CD4-positive, alpha-beta memory T cell (primary cell): ENCODE measurements at regions not wholly inside any gene's neighbourhood (a gene's known extent, or its start where the extent isn't known, plus 50 kb on each side); places are given as distances from the start of the nearest gene placed in this dataset.
"Not testable (repeated sequence)": the region's sequence is repeated elsewhere in the genome, so short reads cannot be mapped to it uniquely, and the experiment has no call there.

Experiments used
- CTCF ChIA-PET: fragments of 350-600 bp; sonication (Branson Sonifier 250); formaldehyde crosslinking; loops from one replicate; lab custom pipeline; 2021; ENCODE audit warnings: inconsistent platforms; ENCODE audit not compliant: partially characterized antibody; lab: Charles Lee
- POLR2A ChIA-PET: fragments of 350-600 bp; sonication (Branson Sonifier 250); formaldehyde crosslinking; loops from one replicate; lab custom pipeline; 2021; ENCODE audit not compliant: partially characterized antibody; lab: Charles Lee
- DNase-seq, 5 donors: peaks; one replicate each; pipeline versions ENCODE4 v3.0.0 to v3.0.0-alpha.2; 2020 to 2022; ENCODE audit warnings: mixed read lengths in 1 of 5
- H3K27ac ChIP-seq: one replicate; pipeline ENCODE4 v1.7.0; 2013; ENCODE audit warnings: low read depth, low read length
- H3K27me3 ChIP-seq: 2 replicates; pipeline ENCODE4 v1.7.0; 2013; ENCODE audit warnings: mild to moderate bottlenecking, low read length, moderate library complexity; ENCODE audit not compliant: insufficient read depth
- H3K36me3 ChIP-seq: 2 replicates; pipeline ENCODE4 v1.7.0; 2013; ENCODE audit warnings: mild to moderate bottlenecking, low read length, moderate library complexity; ENCODE audit not compliant: insufficient read depth
- H3K4me1 ChIP-seq: 2 replicates; pipeline ENCODE4 v1.7.0; 2013; ENCODE audit warnings: mild to moderate bottlenecking, low read length, moderate library complexity; ENCODE audit not compliant: insufficient read depth
- H3K4me3 ChIP-seq, 2 donors: one replicate each; pipeline ENCODE4 v1.7.0; 2013; ENCODE audit warnings: low read length in 2 of 2, mild to moderate bottlenecking in 1 of 2
- H3K9me3 ChIP-seq, 2 donors: one replicate each; pipeline ENCODE4 v1.7.0; 2013; ENCODE audit warnings: low read length in 2 of 2, control low read depth in 1 of 2; ENCODE audit not compliant: control insufficient read depth in 1 of 2
- H3K27ac Mint-ChIP-seq, 7 donors: one replicate each; pipeline ENCODE4 v1.8.0; 2020 to 2021; ENCODE audit warnings: mixed read lengths in 7 of 7, mild to moderate bottlenecking in 6 of 7, inconsistent platforms in 3 of 7, moderate library complexity in 3 of 7
- H3K27me3 Mint-ChIP-seq, 2 donors: one replicate each; pipeline ENCODE4 v1.8.0; 2020 to 2021; ENCODE audit warnings: mixed read lengths in 2 of 2
- H3K36me3 Mint-ChIP-seq, 2 donors: one replicate each; pipeline ENCODE4 v1.8.0; 2020 to 2021; ENCODE audit warnings: mixed read lengths in 2 of 2, inconsistent platforms in 1 of 2, mild to moderate bottlenecking in 1 of 2
- H3K4me1 Mint-ChIP-seq, 4 donors: one replicate each; pipeline ENCODE4 v1.8.0; 2020 to 2021; ENCODE audit warnings: mixed read lengths in 4 of 4, mild to moderate bottlenecking in 1 of 4
- H3K4me3 Mint-ChIP-seq, 8 donors: one replicate each; pipeline ENCODE4 v1.8.0; 2020 to 2021; ENCODE audit warnings: mixed read lengths in 8 of 8, mild to moderate bottlenecking in 7 of 8, moderate library complexity in 6 of 8, inconsistent platforms in 3 of 8
- H3K9me3 Mint-ChIP-seq, 8 donors: one replicate each; pipeline ENCODE4 v1.8.0; 2020 to 2021; ENCODE audit warnings: mixed read lengths in 8 of 8, mild to moderate bottlenecking in 5 of 8, inconsistent platforms in 3 of 8, moderate library complexity in 1 of 8
- intact Hi-C: fragments of 100-400 bp; cut with micrococcal nuclease; formaldehyde crosslinking; loops from one replicate; pipeline ENCODE4 v1.15.1; 2023

DNA sequence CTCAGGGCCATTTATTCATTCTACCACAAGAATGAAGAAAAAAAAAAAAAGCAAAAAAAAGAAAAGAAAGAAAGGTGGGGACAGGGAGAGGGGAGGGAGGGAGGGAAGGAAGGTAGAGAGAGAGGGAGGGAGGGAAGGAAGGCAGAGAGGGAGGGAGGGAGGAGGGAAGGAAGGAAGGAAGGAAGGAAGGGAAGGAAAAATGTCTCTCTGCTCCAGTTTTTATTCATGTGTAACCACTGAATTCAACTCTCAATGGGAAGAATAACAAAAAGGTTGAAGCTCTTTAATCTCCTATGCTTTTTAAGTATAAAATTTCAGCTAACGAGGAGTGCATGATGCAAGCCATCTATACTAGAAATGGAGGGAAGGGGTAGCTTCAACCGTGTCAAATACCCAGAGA, 287.3 kb downstream of the MREG start:
- Histone ChIP-seq H3K9me3 (no peaks in the 10 kb centered on the region), H3K4me1 (no peaks in the 10 kb centered on the region), H3K27me3 (no peaks in the 10 kb centered on the region), H3K27ac (no peak overlapping the region), H3K4me3 (no peak overlapping the region), H3K36me3 (no peaks in the 10 kb centered on the region)
- Mint-ChIP-seq H3K9me3 (peaks cover 0 to 2% (median 0%) of the 10 kb centered on the region in 8 donors), H3K27ac (no peak overlapping the region), H3K4me1 (peaks cover 0 to 5% (median 1%) of the 10 kb centered on the region in 4 donors), H3K36me3 (no peaks in the 10 kb centered on the region), H3K4me3 (no peak overlapping the region), H3K27me3 (peaks cover 0 to 5% of the 10 kb centered on the region in 2 donors)
- ChIA-PET CTCF (no interaction called here), POLR2A (no interaction called here)
- no peak for DNase-seq
- intact Hi-C loops, result no loop called here

DNA sequence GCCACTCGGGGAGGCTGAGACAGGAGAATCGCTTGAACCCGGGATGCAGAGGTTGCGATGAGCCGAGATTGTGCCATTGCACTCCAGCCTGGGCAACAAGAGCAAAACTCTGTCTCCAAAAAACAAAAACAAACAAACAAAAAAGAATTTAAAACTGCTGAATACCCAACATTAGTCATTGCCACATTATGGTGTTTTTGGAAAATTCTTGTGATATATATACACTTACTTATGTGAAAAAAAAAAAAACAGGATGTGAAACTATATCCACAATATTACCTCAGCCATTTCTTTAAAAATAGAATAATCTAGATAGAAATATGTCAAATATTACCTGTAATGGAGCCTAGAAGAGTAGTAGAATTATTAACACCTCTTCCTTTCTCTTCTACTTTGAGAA, 288.3 kb upstream of the FN1 start:
- intact Hi-C loops, result no loop called here
- H3K4me1 Mint-ChIP-seq, result peaks cover 0 to 5% (median 1%) of the 10 kb centered on the region in 4 donors
- CTCF ChIA-PET, result no interaction called here
- H3K4me3 Mint-ChIP-seq, result no peak overlapping the region
- H3K27ac Mint-ChIP-seq, result no peak overlapping the region
- no peaks in the 10 kb centered on the region for H3K36me3 ChIP-seq
- H3K9me3 ChIP-seq, result no peaks in the 10 kb centered on the region
- H3K27me3 Mint-ChIP-seq, result peaks cover 0 to 5% of the 10 kb centered on the region in 2 donors
- no peaks in the 10 kb centered on the region for H3K36me3 Mint-ChIP-seq
- no peak overlapping the region for H3K27ac ChIP-seq
- POLR2A ChIA-PET, result no interaction called here
- no peak overlapping the region for H3K4me3 ChIP-seq
- H3K27me3 ChIP-seq, result no peaks in the 10 kb centered on the region
- peaks cover 0 to 2% (median 0%) of the 10 kb centered on the region in 8 donors for H3K9me3 Mint-ChIP-seq
- H3K4me1 ChIP-seq, result no peaks in the 10 kb centered on the region
- no peak for DNase-seq

DNA sequence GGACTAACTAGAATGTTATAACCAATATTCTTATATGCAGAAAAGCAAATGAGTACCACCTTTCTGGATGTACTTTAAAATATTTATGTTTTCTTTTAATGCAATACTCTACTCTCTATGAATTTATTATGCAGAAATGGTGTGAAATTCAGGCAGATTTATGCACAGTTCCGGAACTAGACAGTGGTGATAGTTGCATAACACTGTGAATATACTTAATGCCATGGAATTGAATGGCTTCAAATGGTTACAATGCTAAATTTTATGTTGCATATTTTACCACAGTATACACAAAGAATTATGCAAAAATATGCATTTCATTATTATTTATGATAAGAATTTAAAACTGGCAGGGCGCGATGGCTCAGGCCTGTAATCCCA, 287.8 kb upstream of the FN1 start:
- H3K9me3 Mint-ChIP-seq, result peaks cover 0 to 2% (median 0%) of the 10 kb centered on the region in 8 donors
- POLR2A ChIA-PET, result no interaction called here
- intact Hi-C loops, result no loop called here

DNA sequence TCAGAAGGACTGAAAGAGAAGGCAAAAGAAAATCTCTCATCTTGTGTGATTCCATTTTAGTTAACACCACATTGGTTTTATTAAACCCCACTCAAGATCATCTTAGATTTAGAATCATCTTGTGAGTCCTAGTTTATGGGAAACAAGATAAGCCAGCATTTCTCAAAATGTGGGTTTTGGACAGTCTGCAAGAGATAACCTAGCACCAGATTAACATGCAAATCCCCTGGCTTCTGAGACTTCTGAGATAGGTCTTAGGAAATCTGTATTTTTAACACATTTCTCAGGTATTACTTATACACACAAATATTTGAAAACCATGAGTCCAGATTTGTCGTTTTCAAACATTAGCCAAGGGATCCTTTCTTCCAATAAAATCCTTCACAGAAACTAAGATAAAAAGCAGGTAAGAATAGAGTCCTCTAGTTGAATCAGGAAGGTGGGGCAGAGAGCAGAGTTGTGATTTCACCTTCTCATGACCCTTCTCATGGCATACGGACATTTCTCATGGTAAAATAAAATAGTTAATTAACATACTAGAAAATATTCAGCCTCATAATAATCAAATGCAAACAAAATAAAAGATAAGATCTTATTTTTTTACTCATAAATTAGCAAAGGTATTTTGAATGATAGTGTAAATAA, 287.2 kb upstream of the FN1 start:
- CTCF ChIA-PET, result no interaction called here
- Histone ChIP-seq H3K36me3 (no peaks in the 10 kb centered on the region), H3K4me3 (no peak overlapping the region), H3K9me3 (no peaks in the 10 kb centered on the region), H3K4me1 (no peaks in the 10 kb centered on the region), H3K27ac (no peak overlapping the region), H3K27me3 (no peaks in the 10 kb centered on the region)
- Mint-ChIP-seq H3K4me1 (peaks cover 0 to under 1% (median 0%) of the 10 kb centered on the region in 4 donors), H3K9me3 (peaks cover 0 to 2% (median 0%) of the 10 kb centered on the region in 8 donors), H3K27ac (no peak overlapping the region), H3K4me3 (no peak overlapping the region), H3K36me3 (no peaks in the 10 kb centered on the region), H3K27me3 (peaks cover 0 to 5% of the 10 kb centered on the region in 2 donors)
- DNase-seq, result no peak
- intact Hi-C loops, result no loop called here
- POLR2A ChIA-PET, result no interaction called here

More for the DNA sequence above, 287.8 kb upstream of the FN1 start:
- Mint-ChIP-seq H3K36me3 (no peaks in the 10 kb centered on the region), H3K4me1 (peaks cover 0 to 5% (median 1%) of the 10 kb centered on the region in 4 donors), H3K27ac (no peak overlapping the region), H3K4me3 (no peak overlapping the region), H3K27me3 (peaks cover 0 to 5% of the 10 kb centered on the region in 2 donors)
- H3K9me3 ChIP-seq, result no peaks in the 10 kb centered on the region
- CTCF ChIA-PET, result no interaction called here
- no peaks in the 10 kb centered on the region for H3K27me3 ChIP-seq
- H3K36me3 ChIP-seq, result no peaks in the 10 kb centered on the region
- H3K4me3 ChIP-seq, result no peak overlapping the region
- no peak overlapping the region for H3K27ac ChIP-seq
- no peak for DNase-seq
- H3K4me1 ChIP-seq, result no peaks in the 10 kb centered on the region

DNA sequence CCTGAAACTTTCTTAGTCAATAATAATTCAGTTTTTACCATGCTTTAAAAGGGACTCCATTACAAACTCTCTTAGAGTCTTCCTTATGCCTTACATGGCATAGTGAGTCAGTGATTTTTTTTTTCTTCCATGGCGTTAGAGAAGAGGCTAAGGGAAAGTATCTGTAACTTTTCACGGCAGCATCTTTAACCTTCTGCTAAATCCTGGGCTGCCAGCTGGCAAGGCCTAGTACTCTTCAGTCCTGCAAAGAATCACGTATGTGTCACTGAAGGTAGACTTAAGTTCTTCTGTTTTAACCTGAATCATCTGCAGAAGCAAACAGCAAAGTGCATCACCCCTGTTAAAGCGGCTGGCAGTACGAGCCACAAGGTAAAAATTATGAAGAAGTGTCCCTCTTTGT, 286.3 kb upstream of the FN1 start:
- Histone ChIP-seq H3K4me1 (no peaks in the 10 kb centered on the region), H3K9me3 (no peaks in the 10 kb centered on the region), H3K4me3 (no peak overlapping the region), H3K27ac (no peak overlapping the region), H3K27me3 (no peaks in the 10 kb centered on the region), H3K36me3 (no peaks in the 10 kb centered on the region)
- POLR2A ChIA-PET, result no interaction called here
- H3K36me3 Mint-ChIP-seq, result no peaks in the 10 kb centered on the region
- H3K4me3 Mint-ChIP-seq, result no peak overlapping the region
- H3K27ac Mint-ChIP-seq, result no peak overlapping the region
- CTCF ChIA-PET, result no interaction called here
- no peaks in the 10 kb centered on the region for H3K4me1 Mint-ChIP-seq
- H3K27me3 Mint-ChIP-seq, result peaks cover 0 to 5% of the 10 kb centered on the region in 2 donors
- no peak for DNase-seq
- H3K9me3 Mint-ChIP-seq, result peaks cover 0 to 2% (median 0%) of the 10 kb centered on the region in 8 donors
- intact Hi-C loops, result no loop called here

DNA sequence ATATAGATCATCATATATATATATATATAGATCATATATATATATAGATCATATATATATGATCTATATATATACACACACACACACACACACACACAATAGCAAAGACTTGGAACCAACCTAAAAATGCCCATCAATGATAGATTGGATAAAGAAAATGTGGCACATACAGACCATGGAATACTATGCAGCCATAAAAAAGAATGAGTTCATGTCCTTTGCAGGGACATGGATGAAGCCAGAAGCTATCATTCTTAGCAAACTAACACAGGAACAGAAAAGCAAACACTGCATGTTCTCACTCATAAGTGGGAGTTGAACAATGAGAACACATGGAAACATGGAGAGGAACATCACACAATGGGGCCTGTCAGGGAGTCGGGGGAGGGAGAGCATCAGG, 285.6 kb upstream of the FN1 start:
- H3K4me1 Mint-ChIP-seq, H3K9me3 ChIP-seq, H3K4me3 Mint-ChIP-seq, H3K4me1 ChIP-seq, POLR2A ChIA-PET, H3K4me3 ChIP-seq, DNase-seq, CTCF ChIA-PET, H3K27me3 Mint-ChIP-seq, H3K27me3 ChIP-seq, intact Hi-C loops, H3K27ac Mint-ChIP-seq, H3K27ac ChIP-seq, H3K36me3 ChIP-seq, H3K36me3 Mint-ChIP-seq, H3K9me3 Mint-ChIP-seq: not testable (repeated sequence)

DNA sequence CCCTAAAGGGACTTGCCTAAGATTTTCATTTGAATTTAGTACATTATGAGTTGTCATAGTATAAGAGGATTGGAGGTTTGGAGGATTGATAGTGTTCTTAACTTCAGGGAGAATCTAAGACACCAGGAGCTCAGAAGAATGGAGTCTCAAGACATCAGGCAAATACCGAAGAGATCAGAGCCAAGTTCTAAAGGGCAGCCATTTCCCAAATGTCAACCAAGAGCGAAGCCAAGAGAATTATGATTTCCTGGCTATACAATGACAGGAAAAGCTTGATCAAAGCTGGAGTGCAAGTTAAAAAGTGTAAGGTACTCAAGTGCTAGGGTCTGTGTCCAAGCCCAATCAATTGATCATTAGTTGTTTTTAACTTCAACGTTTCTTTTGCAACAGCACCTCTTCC, 283.0 kb upstream of the FN1 start:
- CTCF ChIA-PET, result no interaction called here
- DNase-seq, result no peak
- Histone ChIP-seq H3K4me1 (no peaks in the 10 kb centered on the region), H3K36me3 (no peaks in the 10 kb centered on the region), H3K4me3 (no peak overlapping the region), H3K9me3 (no peaks in the 10 kb centered on the region), H3K27ac (no peak overlapping the region), H3K27me3 (no peaks in the 10 kb centered on the region)
- Mint-ChIP-seq H3K27me3 (peaks cover 0 to 4% of the 10 kb centered on the region in 2 donors), H3K4me1 (no peaks in the 10 kb centered on the region), H3K4me3 (no peak overlapping the region), H3K36me3 (no peaks in the 10 kb centered on the region), H3K27ac (no peak overlapping the region), H3K9me3 (peaks cover 0 to 2% (median 0%) of the 10 kb centered on the region in 8 donors)
- POLR2A ChIA-PET, result no interaction called here
- intact Hi-C loops, result no loop called here
